K562 (cell line): ENCODE measurements at regions not wholly inside any gene's neighbourhood (a gene's known extent, or its start where the extent isn't known, plus 50 kb on each side); places are given as distances from the start of the nearest gene placed in this dataset.

ENCODE experiments used
- ATAC-seq: fragments of 200-7000 bp; cut with Tn5 transposase; 3 replicates; pipeline ENCODE4 v1.9.1; 2020; ENCODE audit warnings: moderate library complexity
- BruUV-seq: library from RNA; stranded (reverse); fragments of 400-500 nt; replicated peaks from 2 replicates; lab custom pipeline; 2021; lab: Mats Ljungman, UMichigan
- CTCF ChIA-PET: fragments of 300-600 bp; formaldehyde crosslinking; extraction: SDS; loops from one replicate; lab custom pipeline; 2021; ENCODE audit warnings: low intra/inter-chr PET ratio; lab: Yijun Ruan, JAX
- POLR2A ChIA-PET: fragments of 300-600, 350-650 bp; sonication (Branson Sonifier 250); formaldehyde crosslinking; extraction: SDS; loops from one replicate; lab custom pipeline; 2021; ENCODE audit warnings: antibody characterized with exemption, inconsistent platforms; lab: Yijun Ruan, JAX
- DNase-seq, 4 experiments: peaks; one replicate each; pipeline versions ENCODE4 v3.0.0 to v3.0.0-alpha.2; 2011 to 2018; ENCODE audit warnings: low spot score in 3 of 4, mixed read lengths in 3 of 4; ENCODE audit errors: extremely low read depth in 1 of 4
- FAIRE-seq: peaks from 2 replicates; lab custom pipeline; 2011; peaks lifted over from hg19 to GRCh38; lab: Jason Lieb, UNC
- H2AFZ ChIP-seq: 2 replicates; pipeline ENCODE4 v1.6.0; 2011; ENCODE audit warnings: low read depth, low read length, control low read depth, inconsistent platforms
- H3K27ac ChIP-seq: fragments of 200-600 bp; 3 replicates; pipeline ENCODE4 v1.8.0; 2011; ENCODE audit warnings: low read depth, mild to moderate bottlenecking, control low read depth, inconsistent platforms, low read length, moderate library complexity, mixed read lengths; ENCODE audit errors: extremely low read depth
- H3K27me3 ChIP-seq, 2 experiments: fragments of 300-600 bp in 1 of 2; 2 replicates in 1 of 2; 3 replicates in 1 of 2; pipeline versions ENCODE4 v1.6.0 to v1.8.0; 2011; ENCODE audit warnings: inconsistent platforms in 2 of 2, low read length in 2 of 2, mild to moderate bottlenecking in 1 of 2, mixed read lengths in 1 of 2, moderate library complexity in 1 of 2; ENCODE audit not compliant: control insufficient read depth in 2 of 2, insufficient read depth in 2 of 2
- H3K36me3 ChIP-seq: fragments of 300-600 bp; 3 replicates; pipeline ENCODE4 v1.8.0; 2011; ENCODE audit warnings: mild to moderate bottlenecking, low read length, inconsistent platforms; ENCODE audit not compliant: control insufficient read depth, insufficient read depth
- H3K4me1 ChIP-seq, 2 experiments: fragments of 200-600 bp in 1 of 2; replicated peaks in 1 of 2; 2 replicates in 1 of 2; 3 replicates in 1 of 2; pipeline versions ENCODE4 v1.5.1 to v1.8.0; 2011; ENCODE audit warnings: inconsistent platforms in 2 of 2, low read length in 2 of 2, mild to moderate bottlenecking in 1 of 2, mixed read lengths in 1 of 2, moderate library complexity in 1 of 2; ENCODE audit not compliant: control insufficient read depth in 2 of 2, insufficient read depth in 2 of 2
- H3K4me2 ChIP-seq: 2 replicates; pipeline ENCODE4 v1.6.1; 2011; ENCODE audit warnings: low read length, control low read depth, inconsistent platforms, mixed read lengths; ENCODE audit not compliant: insufficient read depth
- H3K4me3 ChIP-seq: fragments of 200-600 bp; sonication (generic), shearing (Covaris generic); 2 replicates; pipeline ENCODE4 v1.5.1; 2016; ENCODE audit warnings: control low read depth, inconsistent platforms
- H3K79me2 ChIP-seq: fragments of 200-600 bp; 3 replicates; pipeline ENCODE4 v1.8.0; 2011; ENCODE audit warnings: low read length, inconsistent platforms; ENCODE audit not compliant: control insufficient read depth, insufficient read depth
- H3K9ac ChIP-seq, 2 experiments: 2 replicates each; pipeline versions ENCODE4 v1.6.0 to v1.6.1; 2011; ENCODE audit warnings: low read depth in 2 of 2, low read length in 2 of 2, control low read depth in 1 of 2, inconsistent platforms in 1 of 2, mild to moderate bottlenecking in 1 of 2, mixed read lengths in 1 of 2; ENCODE audit not compliant: insufficient read depth in 1 of 2
- H3K9me1 ChIP-seq: one replicate; pipeline ENCODE4 v1.6.0; 2011; ENCODE audit warnings: inconsistent platforms, mild to moderate bottlenecking, low read length, moderate library complexity; ENCODE audit not compliant: control insufficient read depth, insufficient read depth
- H3K9me3 ChIP-seq: replicated peaks from 2 replicates; pipeline ENCODE4 v1.5.1; 2011; ENCODE audit warnings: low read depth, low read length, inconsistent platforms; ENCODE audit not compliant: control insufficient read depth, insufficient read depth
- H4K20me1 ChIP-seq: replicated peaks from 2 replicates; pipeline ENCODE4 v1.6.1; 2011; ENCODE audit warnings: low read length, inconsistent platforms, mixed read lengths; ENCODE audit not compliant: control insufficient read depth, insufficient read depth
- GABPA ChIP-seq: fragments of 200-800 bp; sonication (Bioruptor generic); conservative IDR thresholded peaks from 2 replicates; pipeline ENCODE4 v1.6.1; 2016; ENCODE audit warnings: low read depth, missing genetic modification characterization, missing compliant biosample characterization
- GATA2 ChIP-seq: sonication (generic); formaldehyde crosslinking; IDR thresholded peaks from 2 replicates; pipeline ENCODE4 v1.4.0; 2020; ENCODE audit warnings: mild to moderate bottlenecking, missing genetic modification reagents
- IRF9 ChIP-seq: fragments of 450-650 bp; IDR thresholded peaks from 2 replicates; pipeline ENCODE4 v1.6.1; 2016; ENCODE audit warnings: missing biosample characterization, missing genetic modification characterization
- TCF3 ChIP-seq: sonication (generic); formaldehyde crosslinking; IDR thresholded peaks from 2 replicates; pipeline ENCODE4 v1.4.0; 2020; ENCODE audit warnings: mild to moderate bottlenecking, missing genetic modification reagents
- ZBTB40 ChIP-seq, 2 experiments: fragments of 450-650 bp in 1 of 2; sonication (generic) in 1 of 2; formaldehyde crosslinking in 1 of 2; IDR thresholded peaks; 2 replicates each; pipeline versions ENCODE4 v1.7.1 to v1.9.0; 2016 to 2022; ENCODE audit warnings: inconsistent platforms in 1 of 2, mild to moderate bottlenecking in 1 of 2, missing genetic modification reagents in 1 of 2
- ZNF124 ChIP-seq: sonication (generic); formaldehyde crosslinking; IDR thresholded peaks from 2 replicates; pipeline ENCODE4 v1.8.1; 2022; ENCODE audit warnings: missing genetic modification reagents
- ZNF589 ChIP-seq: fragments of 200-800 bp; sonication (Bioruptor generic); IDR thresholded peaks from 2 replicates; pipeline ENCODE4 v1.6.1; 2016; ENCODE audit warnings: low read depth, missing genetic modification characterization, missing compliant biosample characterization
- ZNF785 ChIP-seq: fragments of 250-450 bp; sonication (Bioruptor Pico); IDR thresholded peaks from 2 replicates; pipeline ENCODE4 v1.4.0; 2020; ENCODE audit warnings: mild to moderate bottlenecking
- WGBS: fragments of 100-300 bp; shearing (Covaris generic); methylation state at CpG from one replicate; pipeline ENCODE4 v1.1.6; 2016; ENCODE audit warnings: low coverage, mixed read lengths; ENCODE audit not compliant: insufficient coverage; ENCODE audit errors: missing lambda C conversion rate; 5-methylcytosine and 5-hydroxymethylcytosine counted together
- in situ Hi-C: fragments of 300-500 bp; cut with MboI; formaldehyde crosslinking; loops from 4 replicates; pipeline ENCODE4 v1.15.0; 2018; ENCODE audit warnings: inconsistent platforms, mixed read lengths
- intact Hi-C: fragments of 100-400 bp; cut with micrococcal nuclease; formaldehyde crosslinking; loops from 2 replicates; pipeline ENCODE4 v1.14.2; 2022

GRCh38 chr15:95106801-95107200, 875.4 kb downstream of the MCTP2 start (continued):
- TF ChIP-seq IRF9 (tag) (no peak), TCF3 (no peak), ZNF124 (CRISPR knock-in tag) (no peak), ZNF589 (CRISPR knock-in tag) (no peak), ZNF785 (CRISPR knock-in tag) (no peak)
- TF ChIP-seq, all 486 proteins: peak for 0

GRCh38 chr15:95108673-95109072, 877.3 kb downstream of the MCTP2 start:
- DNase-seq = no peak

More at GRCh38 chr15:95108673-95109072, 877.3 kb downstream of the MCTP2 start:
- no peak overlapping the region for H3K9ac ChIP-seq
- no peak for FAIRE-seq
- ATAC-seq = no peak
- in situ Hi-C loops (no loop called here), intact Hi-C loops (no loop called here)
- no peaks in the 10 kb centered on the region for H3K9me1 ChIP-seq
- ChIA-PET CTCF (no interaction called here), POLR2A (no interaction called here)
- no peaks in the 10 kb centered on the region for H3K9me3 ChIP-seq
- no peak overlapping the region for H3K27ac ChIP-seq
- no peak overlapping the region for H2AFZ ChIP-seq
- 69% methylated on average over 3 of the region's 3 CpGs for WGBS
- no peaks in the 10 kb centered on the region for H3K79me2 ChIP-seq
- no peaks in the 10 kb centered on the region for H3K4me1 ChIP-seq
- no TSS peak for BruUV-seq
- H3K27me3 ChIP-seq = no peaks in the 10 kb centered on the region
- no peaks in the 10 kb centered on the region for H4K20me1 ChIP-seq
- H3K4me2 ChIP-seq = no peak overlapping the region
- H3K36me3 ChIP-seq = no peaks in the 10 kb centered on the region; the same call in 2 of the 3 replicates
- no peak overlapping the region for H3K4me3 ChIP-seq
- TF ChIP-seq GABPA (tag) (no peak), ZBTB40 (IDR thresholded peaks at IDR 0.05) (peak; percentile 85), ZBTB40 (CRISPR knock-in tag; IDR thresholded peaks at IDR 0.05) (peak; percentile 81), GATA2 (no peak)
